Trophoblast cell (in vitro differentiated cells and primary cell): ENCODE measurements at regions not wholly inside any gene's neighbourhood (a gene's known extent, or its start where the extent isn't known, plus 50 kb on each side); places are given as distances from the start of the nearest gene placed in this dataset.

Source experiments
- DNase-seq, 2 donors: peaks; one replicate each; pipeline ENCODE4 v3.0.0-alpha.2; 2016
- H2AFZ ChIP-seq: 2 replicates; pipeline ENCODE4 v1.6.1; 2013; ENCODE audit warnings: low read length, moderate library complexity, mild to moderate bottlenecking; ENCODE audit not compliant: insufficient read depth, poor library complexity
- H2AK5ac ChIP-seq: 2 replicates; pipeline ENCODE4 v1.6.1; 2013; ENCODE audit warnings: mild to moderate bottlenecking, low read length
- H2BK120ac ChIP-seq: 2 replicates; pipeline ENCODE4 v1.6.1; 2013; ENCODE audit warnings: low read length, mild to moderate bottlenecking, moderate library complexity; ENCODE audit not compliant: insufficient read depth, poor library complexity
- H2BK12ac ChIP-seq: 2 replicates; pipeline ENCODE4 v1.6.1; 2013; ENCODE audit warnings: mild to moderate bottlenecking, low read length, moderate library complexity
- H2BK5ac ChIP-seq: 2 replicates; pipeline ENCODE4 v1.6.1; 2013; ENCODE audit warnings: low read length, low read depth, moderate library complexity, mild to moderate bottlenecking; ENCODE audit not compliant: poor library complexity
- H3K14ac ChIP-seq: 2 replicates; pipeline ENCODE4 v1.6.1; 2013; ENCODE audit warnings: mild to moderate bottlenecking, low read length
- H3K18ac ChIP-seq: 2 replicates; pipeline ENCODE4 v1.6.1; 2013; ENCODE audit warnings: mild to moderate bottlenecking, low read length
- H3K23ac ChIP-seq: 2 replicates; pipeline ENCODE4 v1.6.1; 2013; ENCODE audit warnings: low read length
- H3K27ac ChIP-seq: 2 replicates; pipeline ENCODE4 v1.5.1; 2013; ENCODE audit warnings: low read depth, mild to moderate bottlenecking, inconsistent platforms, low read length, moderate library complexity
- H3K27me3 ChIP-seq: 2 replicates; pipeline ENCODE4 v1.6.1; 2013; ENCODE audit warnings: inconsistent platforms, mild to moderate bottlenecking, low read length, moderate library complexity; ENCODE audit not compliant: insufficient read depth
- H3K36me3 ChIP-seq, 2 experiments: 1 replicate in 1 of 2; 2 replicates in 1 of 2; pipeline ENCODE4 v1.6.1; 2013; ENCODE audit warnings: low read length in 2 of 2, mild to moderate bottlenecking in 2 of 2, moderate library complexity in 1 of 2; ENCODE audit not compliant: insufficient read depth in 2 of 2, control insufficient read depth in 1 of 2
- H3K4ac ChIP-seq: 2 replicates; pipeline ENCODE4 v1.6.1; 2013; ENCODE audit warnings: low read depth, mild to moderate bottlenecking, low read length, moderate library complexity
- H3K4me1 ChIP-seq, 2 experiments: 1 replicate in 1 of 2; 2 replicates in 1 of 2; pipeline ENCODE4 v1.6.1; 2013; ENCODE audit warnings: low read length in 2 of 2, mild to moderate bottlenecking in 2 of 2, moderate library complexity in 1 of 2; ENCODE audit not compliant: insufficient read depth in 2 of 2, control insufficient read depth in 1 of 2
- H3K4me2 ChIP-seq: 2 replicates; pipeline ENCODE4 v1.6.1; 2013; ENCODE audit warnings: inconsistent platforms, mild to moderate bottlenecking, low read length, moderate library complexity
- H3K4me3 ChIP-seq: 2 replicates; pipeline ENCODE4 v1.5.1; 2013; ENCODE audit warnings: mild to moderate bottlenecking, low read depth, low read length, inconsistent platforms
- H3K79me1 ChIP-seq: one replicate; pipeline ENCODE4 v1.6.1; 2013; ENCODE audit warnings: low read length
- H3K79me2 ChIP-seq: 2 replicates; pipeline ENCODE4 v1.6.1; 2013; ENCODE audit warnings: low read length, mild to moderate bottlenecking; ENCODE audit not compliant: control insufficient read depth, insufficient read depth, poor library complexity
- H3K9ac ChIP-seq: 2 replicates; pipeline ENCODE4 v1.6.1; 2013; ENCODE audit warnings: mild to moderate bottlenecking, low read length
- H3K9me3 ChIP-seq: 2 replicates; pipeline ENCODE4 v1.6.1; 2013; ENCODE audit warnings: low read depth, mild to moderate bottlenecking, control low read depth, inconsistent platforms, low read length; ENCODE audit not compliant: insufficient read depth
- H4K12ac ChIP-seq: 2 replicates; pipeline ENCODE4 v1.6.1; 2013; ENCODE audit warnings: low read depth, mild to moderate bottlenecking, low read length, moderate library complexity
- H4K8ac ChIP-seq: 2 replicates; pipeline ENCODE4 v1.6.1; 2013; ENCODE audit warnings: low read depth, mild to moderate bottlenecking, low read length, moderate library complexity
- H4K91ac ChIP-seq: one replicate; pipeline ENCODE4 v1.6.1; 2013; ENCODE audit warnings: low read depth, mild to moderate bottlenecking, low read length, moderate library complexity
- WGBS: extraction: QIAGEN DNeasy Blood & Tissue Kit; methylation state at CpG from one replicate; pipeline ENCODE4 v1.1.7; 2013; ENCODE audit warnings: missing lambda C conversion rate; ENCODE audit not compliant: insufficient read length, insufficient coverage; ENCODE audit errors: extremely low coverage; 5-methylcytosine and 5-hydroxymethylcytosine counted together

- Histone ChIP-seq H3K18ac (no peak overlapping the region), H4K91ac (no peak overlapping the region), H3K4me1 (peaks cover 2% of the 10 kb centered on the region in 2 experiments), H3K27me3 (no peaks in the 10 kb centered on the region), H3K4me2 (no peak overlapping the region), H3K36me3 (no peaks in the 10 kb centered on the region), H3K79me2 (peaks cover 2% of the 10 kb centered on the region), H3K23ac (no peak overlapping the region), H2BK12ac (no peak overlapping the region), H3K27ac (no peak overlapping the region), H2AFZ (no peak overlapping the region), H2BK120ac (no peak overlapping the region), H3K4ac (no peak overlapping the region), H4K8ac (no peak overlapping the region), H2AK5ac (no peak overlapping the region), H4K12ac (no peak overlapping the region), H3K79me1 (peaks cover 3% of the 10 kb centered on the region), H3K14ac (no peak overlapping the region), H3K4me3 (no peak overlapping the region), H3K9me3 (peaks cover 1% of the 10 kb centered on the region), H3K9ac (no peak overlapping the region), H2BK5ac (no peak overlapping the region)
- WGBS: no CpG with 5 or more reads among the region's 1 CpG
- DNase-seq: peak in 1 of 2 donors; percentile 8
These were observed 431.2 kb upstream of the GYPC start for GRCh38 chr2:126224776-126225175.

GRCh38 chr2:126227250-126227649, 428.7 kb upstream of the GYPC start:
- no peak overlapping the region for H2AK5ac ChIP-seq
- no peak overlapping the region for H2BK12ac ChIP-seq
- H3K4me2 ChIP-seq: no peak overlapping the region
- DNase-seq: no peak
- no peaks in the 10 kb centered on the region for H3K4me1 ChIP-seq
- H3K23ac ChIP-seq: no peak overlapping the region
- no CpG with 5 or more reads among the region's 1 CpG for WGBS
- no peak overlapping the region for H3K4ac ChIP-seq
- no peak overlapping the region for H3K14ac ChIP-seq
- no peak overlapping the region for H3K4me3 ChIP-seq
- no peak overlapping the region for H2BK120ac ChIP-seq
- no peaks in the 10 kb centered on the region for H3K79me1 ChIP-seq
- H3K27me3 ChIP-seq: no peaks in the 10 kb centered on the region
- no peak overlapping the region for H4K91ac ChIP-seq
- no peaks in the 10 kb centered on the region for H3K79me2 ChIP-seq
- H2BK5ac ChIP-seq: no peak overlapping the region
- no peak overlapping the region for H3K18ac ChIP-seq
- no peaks in the 10 kb centered on the region for H3K9me3 ChIP-seq
- H3K36me3 ChIP-seq: no peaks in the 10 kb centered on the region
- H4K12ac ChIP-seq: no peak overlapping the region
- H2AFZ ChIP-seq: no peak overlapping the region
- H4K8ac ChIP-seq: no peak overlapping the region
- no peak overlapping the region for H3K27ac ChIP-seq
- no peak overlapping the region for H3K9ac ChIP-seq

GRCh38 chr2:126228531-126228930, 427.4 kb upstream of the GYPC start:
- no peaks in the 10 kb centered on the region for H3K79me1 ChIP-seq
- H2BK5ac ChIP-seq: no peak overlapping the region
- H3K27ac ChIP-seq: no peak overlapping the region
- no peaks in the 10 kb centered on the region for H3K36me3 ChIP-seq
- no peak overlapping the region for H4K91ac ChIP-seq
- H3K18ac ChIP-seq: no peak overlapping the region
- no peak overlapping the region for H4K12ac ChIP-seq
- H3K14ac ChIP-seq: no peak overlapping the region
- no peak overlapping the region for H3K23ac ChIP-seq
- H3K4me1 ChIP-seq: no peaks in the 10 kb centered on the region
- no peaks in the 10 kb centered on the region for H3K79me2 ChIP-seq
- H2BK12ac ChIP-seq: no peak overlapping the region
- no peak overlapping the region for H3K9ac ChIP-seq
- no peak overlapping the region for H3K4me3 ChIP-seq
- H3K9me3 ChIP-seq: no peaks in the 10 kb centered on the region
- H4K8ac ChIP-seq: no peak overlapping the region
- H3K27me3 ChIP-seq: no peaks in the 10 kb centered on the region
- no peak overlapping the region for H3K4me2 ChIP-seq
- DNase-seq: no peak
- no peak overlapping the region for H2AFZ ChIP-seq
- no peak overlapping the region for H2AK5ac ChIP-seq
- no CpG with 5 or more reads among the region's 1 CpG for WGBS
- H3K4ac ChIP-seq: no peak overlapping the region
- no peak overlapping the region for H2BK120ac ChIP-seq

GRCh38 chr2:126238251-126238650, 417.7 kb upstream of the GYPC start:
- no peak for DNase-seq
- Histone ChIP-seq H3K4me1 (peaks cover 3 to 6% of the 10 kb centered on the region in 2 experiments), H4K91ac (peak overlapping the region; percentile 2), H2BK12ac (no peak overlapping the region), H3K79me1 (no peaks in the 10 kb centered on the region), H3K27me3 (no peaks in the 10 kb centered on the region), H3K4ac (no peak overlapping the region), H2BK5ac (no peak overlapping the region), H2AFZ (no peak overlapping the region), H3K4me2 (no peak overlapping the region), H3K36me3 (no peaks in the 10 kb centered on the region), H3K18ac (no peak overlapping the region), H2BK120ac (no peak overlapping the region), H3K9ac (no peak overlapping the region), H3K23ac (no peak overlapping the region), H3K79me2 (no peaks in the 10 kb centered on the region), H2AK5ac (no peak overlapping the region), H3K9me3 (no peaks in the 10 kb centered on the region), H4K8ac (no peak overlapping the region), H3K27ac (no peak overlapping the region), H3K14ac (no peak overlapping the region), H4K12ac (no peak overlapping the region), H3K4me3 (no peak overlapping the region)
- no CpG with 5 or more reads among the region's 5 CpGs for WGBS
